HG02642 (cell line): ENCODE measurements at regions not wholly inside any gene's neighbourhood (a gene's known extent, or its start where the extent isn't known, plus 50 kb on each side); places are given as distances from the start of the nearest gene placed in this dataset.

Experiments
- ATAC-seq: cut with Tn5 transposase; IDR thresholded peaks from one replicate; pipeline ENCODE4 v1.9.1; 2021; ENCODE audit warnings: mild to moderate bottlenecking; ENCODE audit not compliant: unreplicated experiment, poor library complexity

DNA sequence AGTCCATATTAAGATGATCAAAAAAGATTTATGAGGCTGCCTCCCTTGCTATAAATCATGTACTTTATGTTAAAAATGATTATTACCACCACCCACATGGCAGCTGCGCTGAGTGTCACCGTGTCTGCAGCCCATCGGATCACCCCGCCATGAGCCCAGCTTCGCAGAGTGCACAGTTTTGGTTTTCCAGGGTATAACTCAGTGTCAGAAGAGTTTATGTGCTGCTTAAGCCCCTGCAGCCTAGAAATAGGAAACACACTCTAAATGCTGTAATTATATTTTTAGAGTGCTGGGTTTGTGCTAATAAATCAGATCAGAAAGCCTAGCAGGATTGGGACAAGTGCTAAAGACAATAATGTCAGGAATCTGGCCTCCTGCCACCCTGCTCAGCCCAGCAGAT lies 54.7 kb upstream of the ONECUT1 start:
- ATAC-seq, result no peak
